Body of pancreas (tissue), 4 donors: ENCODE measurements at regions not wholly inside any gene's neighbourhood (a gene's known extent, or its start where the extent isn't known, plus 50 kb on each side); places are given as distances from the start of the nearest gene placed in this dataset.

Source experiments
- POLR2A ChIP-seq, 3 donors: fragments of 450-650 bp; IDR thresholded peaks; one replicate each; pipeline ENCODE4 v1.6.1; 2016; ENCODE audit warnings: antibody characterized with exemption in 3 of 3, mild to moderate bottlenecking in 2 of 3
- TF ChIP-seq, protein P1 (sequence below), 7 experiments: fragments of 450-650 bp in 4 of 7; fragments of 200-600 bp in 3 of 7; sonication (generic) in 3 of 7; IDR thresholded peaks; one replicate each; pipeline ENCODE4 v1.5.1; 2016 to 2019; ENCODE audit warnings: antibody characterized with exemption in 7 of 7

DNA sequence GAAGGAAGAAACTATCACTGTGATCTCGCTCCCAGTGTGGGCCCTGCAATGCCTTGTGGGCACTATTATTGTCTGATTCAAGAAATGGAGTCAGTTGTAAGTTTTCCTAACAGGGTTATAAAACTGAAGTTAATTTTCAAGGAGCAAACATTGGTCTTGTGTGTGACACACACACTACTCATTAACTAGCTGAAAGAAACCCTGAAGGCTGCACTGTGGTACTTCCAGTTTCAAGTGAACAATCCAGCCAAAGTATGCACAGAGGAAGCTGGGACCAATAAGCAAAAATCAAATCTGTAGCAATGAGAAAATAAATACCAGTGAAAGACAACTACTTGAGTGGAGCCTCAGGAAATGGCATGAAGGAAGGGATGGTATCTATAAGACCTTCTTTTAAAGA, 506.6 kb upstream of the POT1 start:
- TF ChIP-seq, protein P1, sequence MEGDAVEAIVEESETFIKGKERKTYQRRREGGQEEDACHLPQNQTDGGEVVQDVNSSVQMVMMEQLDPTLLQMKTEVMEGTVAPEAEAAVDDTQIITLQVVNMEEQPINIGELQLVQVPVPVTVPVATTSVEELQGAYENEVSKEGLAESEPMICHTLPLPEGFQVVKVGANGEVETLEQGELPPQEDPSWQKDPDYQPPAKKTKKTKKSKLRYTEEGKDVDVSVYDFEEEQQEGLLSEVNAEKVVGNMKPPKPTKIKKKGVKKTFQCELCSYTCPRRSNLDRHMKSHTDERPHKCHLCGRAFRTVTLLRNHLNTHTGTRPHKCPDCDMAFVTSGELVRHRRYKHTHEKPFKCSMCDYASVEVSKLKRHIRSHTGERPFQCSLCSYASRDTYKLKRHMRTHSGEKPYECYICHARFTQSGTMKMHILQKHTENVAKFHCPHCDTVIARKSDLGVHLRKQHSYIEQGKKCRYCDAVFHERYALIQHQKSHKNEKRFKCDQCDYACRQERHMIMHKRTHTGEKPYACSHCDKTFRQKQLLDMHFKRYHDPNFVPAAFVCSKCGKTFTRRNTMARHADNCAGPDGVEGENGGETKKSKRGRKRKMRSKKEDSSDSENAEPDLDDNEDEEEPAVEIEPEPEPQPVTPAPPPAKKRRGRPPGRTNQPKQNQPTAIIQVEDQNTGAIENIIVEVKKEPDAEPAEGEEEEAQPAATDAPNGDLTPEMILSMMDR (IDR thresholded peaks at IDR 0.05), result no peak
- no peak for TF ChIP-seq POLR2A (IDR thresholded peaks at IDR 0.05)
